ENCODE measurements at regions not wholly inside any gene's neighbourhood (a gene's known extent, or its start where the extent isn't known, plus 50 kb on each side); places are given as distances from the start of the nearest gene placed in this dataset.

DNA sequence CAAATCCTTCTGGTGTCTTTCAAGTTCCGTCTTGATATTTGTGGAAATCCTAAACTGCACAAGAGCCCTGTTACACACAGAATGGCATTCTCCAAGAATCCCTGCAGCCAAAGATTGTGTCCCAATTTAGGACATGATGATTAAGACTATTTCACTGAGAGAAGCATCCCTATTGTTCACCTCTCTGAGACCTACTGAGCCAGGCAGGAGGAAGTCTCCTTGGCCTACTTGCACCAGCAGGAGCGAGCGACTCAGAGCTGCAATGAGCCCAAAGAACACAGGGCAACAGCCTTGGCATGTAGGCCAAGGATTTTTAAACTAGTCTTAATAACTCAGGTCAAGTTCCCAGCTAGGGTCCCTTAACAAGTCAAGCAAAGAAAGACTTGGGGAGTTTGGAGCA is 79.4 kb upstream of the RUNX1 start:
- no peak for DNase-seq (ENCODE audit: low read depth)

DNA sequence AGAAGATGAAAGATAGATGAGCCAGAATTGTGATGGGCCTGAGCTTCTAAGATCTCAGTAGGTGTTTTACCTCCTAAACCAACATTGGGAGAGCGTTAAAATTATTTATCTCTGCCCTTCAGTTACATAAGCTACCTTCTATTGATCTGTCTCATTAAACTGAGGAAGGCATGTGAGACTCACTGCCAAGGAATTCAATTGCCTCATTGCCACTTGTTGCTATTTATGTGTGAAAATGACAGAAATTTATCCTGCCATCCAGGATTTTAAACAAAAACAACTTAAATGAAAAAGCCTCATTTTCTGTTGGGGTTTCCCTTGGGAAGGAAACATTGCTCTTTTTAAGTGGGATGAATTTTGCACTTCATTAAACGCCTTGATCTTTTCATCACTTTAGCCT is 78.7 kb upstream of the RUNX1 start:
- no peak for DNase-seq (ENCODE audit: low read depth)

DNA sequence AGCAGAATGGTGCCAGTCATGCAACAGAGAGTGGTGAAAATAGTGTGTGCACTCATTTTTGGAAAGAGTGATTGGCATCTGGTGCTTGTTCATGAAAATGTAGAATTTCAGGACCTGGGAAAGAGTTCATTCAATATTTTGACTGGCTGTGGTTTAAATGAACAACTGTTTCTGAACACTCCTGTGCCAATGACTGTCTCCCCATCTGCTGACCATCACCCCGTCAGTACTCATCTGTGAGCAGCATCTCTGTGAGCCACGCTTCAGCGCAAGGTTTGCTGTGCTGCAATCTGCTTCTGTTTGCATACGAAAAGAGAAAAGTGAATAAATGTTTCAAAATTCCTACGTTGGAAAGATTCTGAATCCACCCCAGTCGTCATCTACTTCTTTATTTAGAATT is 77.9 kb upstream of the RUNX1 start:
- DNase-seq (ENCODE audit: low read depth): no peak

DNA sequence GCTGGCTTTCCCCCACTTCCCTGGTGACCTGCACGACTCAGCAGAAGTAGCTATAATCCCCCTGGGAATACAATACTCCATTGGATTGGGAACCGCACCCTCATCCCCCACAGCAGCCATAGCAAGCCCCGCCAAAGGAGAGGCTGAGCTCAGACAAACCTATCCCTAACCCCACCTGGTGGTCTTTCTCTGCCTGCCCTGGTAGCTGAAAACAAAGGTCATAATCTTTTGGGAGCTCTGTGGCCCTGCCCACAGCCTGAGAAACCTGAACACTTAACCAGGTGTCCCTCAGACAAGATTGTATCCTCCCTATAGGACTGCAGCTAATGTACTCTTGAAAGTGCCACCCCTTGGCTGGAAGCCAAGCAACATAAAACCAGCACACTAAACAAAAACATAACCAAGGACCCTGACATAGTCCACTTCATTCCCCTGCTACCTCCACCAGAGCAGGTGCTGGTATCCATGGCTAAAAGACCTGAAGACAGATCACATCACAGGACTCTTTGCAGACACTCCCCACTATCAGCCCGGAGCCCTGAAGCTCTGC is 71.6 kb upstream of the RUNX1 start:
- no peak for DNase-seq (ENCODE audit: low read depth)

DNA sequence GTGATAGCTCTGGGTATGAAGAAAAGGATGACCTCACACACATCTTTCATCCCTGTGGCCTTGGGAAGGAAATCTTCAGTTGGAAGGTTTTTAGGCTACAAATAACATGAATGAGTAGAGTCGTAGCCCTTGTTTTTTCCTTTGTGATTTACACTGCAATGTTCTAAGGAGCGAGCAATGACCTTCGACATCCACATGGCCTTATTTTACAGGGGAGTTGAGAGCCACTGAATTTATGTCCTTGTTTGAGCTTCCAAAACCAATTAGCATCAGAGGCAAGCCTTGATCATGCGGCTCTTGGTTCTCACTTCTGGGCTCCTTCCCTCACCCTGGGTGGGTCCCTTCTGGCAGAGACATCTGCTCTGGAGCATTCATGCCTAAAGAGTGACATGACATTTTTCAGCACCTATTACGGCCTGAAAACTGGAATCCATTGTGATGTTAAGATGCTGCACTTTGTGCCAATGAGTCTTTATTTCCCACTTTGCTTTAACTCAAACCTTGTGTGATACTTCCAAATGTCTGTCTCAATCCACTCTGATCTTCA is 70.5 kb upstream of the RUNX1 start:
- no peak for DNase-seq (ENCODE audit: low read depth)

DNA sequence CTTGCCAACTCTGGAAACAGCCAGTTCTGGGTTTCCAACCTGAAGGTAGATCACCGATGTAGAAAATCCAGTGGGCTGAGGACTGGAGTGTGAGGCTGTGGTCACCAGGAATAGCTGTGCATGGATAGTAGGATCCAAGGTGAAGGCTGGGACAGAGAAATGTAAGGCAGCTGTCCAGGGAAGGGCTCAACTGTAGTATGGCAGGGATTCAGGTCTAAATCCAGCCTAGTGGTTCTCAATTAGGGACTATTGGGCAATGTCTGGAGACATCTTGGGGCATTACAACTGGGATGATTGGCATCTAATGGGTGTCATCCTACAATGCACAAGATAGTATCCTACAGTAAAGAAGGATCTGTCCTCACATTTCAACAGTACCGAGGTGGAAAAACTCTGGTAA is 67.7 kb upstream of the RUNX1 start:
- no peak for DNase-seq (ENCODE audit: low read depth)

DNA sequence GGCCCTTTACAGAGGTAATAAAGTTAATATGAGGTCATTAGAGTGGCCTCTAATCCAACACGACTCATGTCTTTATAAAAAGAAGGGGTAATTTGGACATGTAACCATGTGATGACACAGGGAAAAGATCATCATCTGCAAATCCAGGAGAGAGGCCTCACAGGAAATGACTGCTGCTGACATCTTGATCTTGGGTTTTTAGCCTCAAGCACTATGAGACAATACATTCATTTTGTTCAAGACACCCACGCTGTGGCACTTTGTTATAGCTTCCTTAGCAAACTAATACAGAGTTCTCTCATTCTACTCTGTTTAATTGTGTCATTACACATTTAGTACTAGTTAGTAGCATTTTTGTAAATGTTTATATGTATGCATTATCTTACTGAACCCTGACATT is 64.0 kb upstream of the RUNX1 start:
- DNase-seq (ENCODE audit: low read depth): no peak

DNA sequence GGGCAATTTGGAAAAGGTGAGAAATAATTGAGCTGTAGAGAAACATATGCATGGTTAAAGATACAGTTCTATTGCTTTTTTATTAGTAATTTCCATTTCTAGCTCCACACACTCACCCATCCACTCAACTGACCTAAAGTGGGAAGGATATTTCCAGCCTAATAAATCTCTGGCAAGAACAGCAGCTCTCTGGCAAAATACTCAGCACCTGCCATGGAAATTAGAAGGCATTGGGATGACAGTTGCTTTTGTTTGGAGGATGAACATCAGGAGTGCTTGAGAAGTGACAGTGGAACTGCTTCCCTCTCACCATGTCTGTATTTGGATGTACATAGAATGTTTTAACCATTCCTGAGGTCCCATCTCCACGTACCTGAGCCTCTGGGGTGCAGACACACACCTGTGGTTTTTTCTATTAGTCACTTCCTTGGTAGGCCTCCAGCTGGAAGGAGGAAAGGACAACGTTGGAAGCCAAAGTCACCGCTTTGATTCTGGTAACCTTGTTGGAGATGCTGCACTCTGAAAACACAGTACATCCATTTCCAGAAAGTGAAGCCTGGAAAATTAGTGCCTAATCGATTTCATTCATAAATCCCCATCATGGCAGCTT is 62.3 kb upstream of the RUNX1 start:
- DNase-seq (ENCODE audit: low read depth): no peak

DNA sequence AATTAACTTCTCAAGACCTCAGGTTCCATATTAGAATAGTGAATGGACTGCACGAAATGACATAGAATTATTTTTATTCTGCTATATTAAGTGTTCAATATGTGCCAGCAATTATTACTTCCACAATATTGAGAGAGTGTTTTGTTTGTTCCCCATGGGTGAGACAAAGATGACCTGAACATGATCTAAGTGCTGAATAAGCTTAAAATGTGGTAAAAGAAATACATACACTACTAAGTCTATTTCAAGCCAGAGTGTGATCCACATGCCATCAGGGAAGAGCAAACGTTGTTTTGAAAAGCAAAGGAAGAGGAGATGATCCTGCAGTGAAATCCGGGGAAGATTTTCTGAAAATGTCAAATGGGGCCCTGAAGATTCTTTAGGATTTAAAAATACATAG is 59.8 kb upstream of the RUNX1 start:
- no peak for DNase-seq (ENCODE audit: low read depth)

DNA sequence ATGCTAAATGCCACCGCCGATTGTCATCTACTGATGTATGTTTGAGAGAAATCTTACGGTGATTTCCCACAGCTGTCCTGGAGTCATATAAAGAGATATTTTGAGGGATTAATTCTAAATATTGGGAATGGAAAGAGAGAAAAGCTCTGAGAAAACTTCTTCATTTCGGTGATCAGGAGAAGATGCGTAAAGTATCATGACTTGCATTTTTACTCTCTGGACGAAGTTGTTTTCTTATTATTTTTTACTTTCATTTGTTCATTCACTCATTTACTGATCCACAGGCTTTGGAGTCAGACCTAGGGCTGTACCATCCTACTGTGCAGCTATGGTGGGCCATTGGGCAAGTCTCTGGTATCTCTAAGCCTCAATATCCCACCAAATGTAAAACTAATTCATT is 58.4 kb upstream of the RUNX1 start:
- DNase-seq (ENCODE audit: low read depth): no peak

DNA sequence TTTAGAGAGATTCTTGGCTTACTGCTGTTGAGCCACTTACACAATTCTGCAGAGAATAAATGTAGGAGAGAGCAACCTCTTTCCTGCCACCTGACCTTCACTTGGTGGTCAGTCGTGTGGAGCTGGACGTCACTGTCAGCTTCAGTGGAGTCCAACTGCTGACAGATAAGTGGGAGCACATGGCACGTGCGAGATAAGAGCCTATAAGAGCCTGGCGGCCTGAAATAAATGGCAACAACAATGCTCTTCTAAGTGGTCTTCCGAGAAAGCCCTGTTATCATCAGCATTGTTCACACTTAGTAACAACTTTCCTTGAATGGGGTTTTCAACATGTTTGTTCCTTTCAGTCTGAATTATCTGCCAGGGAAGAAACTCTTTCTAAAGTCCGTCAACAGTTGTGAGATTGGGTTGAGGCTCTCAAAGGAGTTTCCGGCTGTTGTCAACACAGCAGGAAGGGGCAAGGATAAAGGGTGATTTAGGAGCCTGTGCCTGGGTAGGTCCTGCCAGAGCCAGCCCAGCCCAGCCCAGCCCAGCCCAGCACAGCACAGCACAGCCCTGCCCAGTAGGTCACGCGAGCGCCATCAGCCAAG is 57.2 kb upstream of the RUNX1 start:
- no peak for DNase-seq (ENCODE audit: low read depth)

DNA sequence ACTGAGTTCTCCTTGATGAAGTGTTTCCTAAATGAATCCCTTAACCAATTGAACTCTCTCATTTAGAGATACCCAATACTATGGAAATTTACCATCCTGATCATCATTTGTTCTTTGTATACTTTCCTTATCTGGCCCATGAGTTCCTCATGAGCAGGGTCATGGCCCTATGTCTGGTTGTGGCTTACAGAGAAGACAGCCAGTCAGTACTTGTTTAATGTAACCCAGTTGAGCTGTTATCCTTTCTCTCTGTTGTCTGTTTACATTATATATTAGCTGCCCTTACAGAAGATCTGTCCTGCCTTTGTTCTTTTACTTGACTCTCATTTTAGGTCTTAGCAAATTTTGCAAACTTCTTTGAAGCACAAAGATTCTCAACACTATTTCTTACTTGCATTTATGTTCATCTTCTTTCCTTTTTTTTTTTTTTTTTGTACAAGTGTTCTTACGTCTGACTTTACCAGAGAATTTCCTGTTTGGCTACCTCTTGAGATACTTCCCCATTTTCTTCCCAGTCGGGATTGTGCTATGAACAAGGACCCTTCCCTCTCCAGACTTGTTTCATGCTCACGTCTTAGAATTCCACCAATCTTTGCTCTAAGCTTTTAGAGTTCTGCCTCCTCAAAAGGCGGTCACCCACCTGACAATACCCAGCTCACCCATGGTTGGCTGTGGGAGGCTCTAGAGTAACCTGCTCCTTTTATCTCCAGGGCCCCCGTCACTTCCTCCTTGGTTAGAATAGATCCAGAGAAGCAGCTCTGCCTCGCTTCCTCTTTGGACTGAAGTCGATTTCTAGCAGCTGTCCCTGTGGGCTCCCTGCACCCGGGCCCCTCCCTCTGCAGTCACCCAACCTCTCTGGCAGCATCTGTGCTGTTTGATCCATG is 53.6 kb upstream of the RUNX1 start:
- DNase-seq (ENCODE audit: low read depth): no peak

DNA sequence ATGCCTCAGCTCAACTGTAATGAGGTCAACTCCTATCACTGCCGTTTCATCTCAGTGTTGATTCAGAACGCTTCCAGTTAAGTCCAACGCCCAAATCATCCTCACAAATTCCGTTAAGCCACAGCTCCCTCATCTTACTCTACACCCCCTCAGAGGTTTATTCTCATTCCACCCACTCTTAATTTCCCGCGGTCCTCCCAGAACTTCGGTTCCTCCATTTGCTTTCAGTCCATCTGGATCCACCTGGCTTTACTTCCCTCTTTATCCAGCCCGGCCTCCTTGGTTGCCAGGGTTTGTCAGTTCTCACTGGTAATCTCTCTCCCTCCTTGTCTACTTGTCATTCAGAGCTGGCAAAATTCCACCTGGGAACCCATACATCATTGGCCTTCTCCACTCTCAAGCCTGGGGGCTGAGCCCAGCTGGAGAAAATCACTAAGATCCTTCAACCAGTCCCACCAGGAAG is 51.3 kb upstream of the RUNX1 start:
- DNase-seq (ENCODE audit: low read depth): no peak

DNA sequence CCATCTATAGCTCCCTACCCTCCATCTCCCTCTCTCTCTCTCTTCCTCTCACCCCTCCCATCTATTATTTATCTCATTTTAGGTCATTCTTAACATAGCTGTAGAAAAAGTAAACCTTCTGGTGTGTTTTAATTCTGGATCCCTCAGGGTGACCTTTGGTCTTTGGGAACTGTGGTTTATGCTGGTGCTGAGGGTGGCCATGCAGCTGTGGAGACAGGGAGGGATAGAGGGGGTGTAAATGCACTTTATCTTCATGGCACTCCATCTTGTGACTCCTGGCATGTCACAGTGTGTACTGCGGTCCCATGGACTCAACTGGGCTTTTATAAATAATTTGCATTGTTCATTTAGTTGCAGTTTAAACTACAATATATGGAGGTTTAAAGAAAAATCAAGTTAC is 50.2 kb upstream of the RUNX1 start:
- DNase-seq (ENCODE audit: low read depth): no peak
